Activated CD4-positive, alpha-beta T cell treated with anti-CD3 and anti-CD28 coated beads, Interleukin-2, amount 10 ng/mL, durations not matched to agents 7 days and 5 days (primary cell): ENCODE measurements at regions not wholly inside any gene's neighbourhood (a gene's known extent, or its start where the extent isn't known, plus 50 kb on each side); places are given as distances from the start of the nearest gene placed in this dataset.
"Not testable (repeated sequence)": the region's sequence is repeated elsewhere in the genome, so short reads cannot be mapped to it uniquely, and the experiment has no call there.

ENCODE experiments used
- CTCF ChIA-PET: fragments of 350-600 bp; sonication (Branson Sonifier 250); formaldehyde crosslinking; loops from one replicate; lab custom pipeline; 2021; ENCODE audit warnings: antibody characterized with exemption; lab: Charles Lee
- POLR2A ChIA-PET: fragments of 350-600 bp; sonication (Branson Sonifier 250); formaldehyde crosslinking; loops from one replicate; lab custom pipeline; 2021; ENCODE audit warnings: antibody characterized with exemption; lab: Charles Lee
- DNase-seq: peaks from one replicate; pipeline ENCODE4 v3.0.0-alpha.2; 2020
- H3K27ac Mint-ChIP-seq: one replicate; pipeline ENCODE4 v1.8.0; 2021; ENCODE audit warnings: mild to moderate bottlenecking, moderate library complexity, mixed read lengths
- H3K27me3 Mint-ChIP-seq: one replicate; pipeline ENCODE4 v1.8.0; 2021; ENCODE audit warnings: mixed read lengths
- H3K36me3 Mint-ChIP-seq: one replicate; pipeline ENCODE4 v1.8.0; 2021; ENCODE audit warnings: low read depth, mixed read lengths
- H3K4me1 Mint-ChIP-seq: one replicate; pipeline ENCODE4 v1.8.0; 2021; ENCODE audit warnings: mixed read lengths
- H3K4me3 Mint-ChIP-seq: one replicate; pipeline ENCODE4 v1.8.0; 2021; ENCODE audit warnings: mild to moderate bottlenecking, moderate library complexity, mixed read lengths
- H3K9me3 Mint-ChIP-seq: one replicate; pipeline ENCODE4 v1.8.0; 2021; ENCODE audit warnings: mixed read lengths

GRCh38 chrX:128383846-128384245, 331.6 kb upstream of the ACTRT1 start:
- POLR2A ChIA-PET, H3K4me3 Mint-ChIP-seq, H3K9me3 Mint-ChIP-seq, CTCF ChIA-PET, H3K27me3 Mint-ChIP-seq, DNase-seq, H3K4me1 Mint-ChIP-seq, H3K27ac Mint-ChIP-seq, H3K36me3 Mint-ChIP-seq: not testable (repeated sequence)

DNA sequence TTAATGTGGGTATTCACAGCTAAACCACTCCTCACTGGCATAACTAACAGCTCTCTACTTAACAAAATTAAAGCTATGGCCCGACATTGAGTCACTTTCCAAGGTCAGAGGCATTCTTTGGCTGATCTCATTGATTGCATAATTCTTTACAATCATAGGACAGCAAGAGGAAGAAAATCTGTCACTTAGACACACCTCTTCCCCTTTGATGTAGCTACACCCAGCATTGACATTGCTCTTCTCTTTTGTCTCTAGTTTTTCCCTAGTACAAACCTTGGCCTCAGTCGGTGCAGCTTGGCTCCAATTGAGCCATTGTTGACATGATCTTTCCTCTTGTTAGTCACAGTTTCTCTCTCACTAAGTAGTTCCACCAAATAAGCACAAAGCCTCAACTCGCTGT, 313.3 kb upstream of the ACTRT1 start:
- no peak for DNase-seq
- Mint-ChIP-seq H3K4me1 (no peaks in the 10 kb centered on the region), H3K4me3 (no peak overlapping the region), H3K36me3 (no peaks in the 10 kb centered on the region), H3K9me3 (no peaks in the 10 kb centered on the region), H3K27me3 (no peaks in the 10 kb centered on the region), H3K27ac (no peak overlapping the region)
- POLR2A ChIA-PET, result no interaction called here
- CTCF ChIA-PET, result no interaction called here

DNA sequence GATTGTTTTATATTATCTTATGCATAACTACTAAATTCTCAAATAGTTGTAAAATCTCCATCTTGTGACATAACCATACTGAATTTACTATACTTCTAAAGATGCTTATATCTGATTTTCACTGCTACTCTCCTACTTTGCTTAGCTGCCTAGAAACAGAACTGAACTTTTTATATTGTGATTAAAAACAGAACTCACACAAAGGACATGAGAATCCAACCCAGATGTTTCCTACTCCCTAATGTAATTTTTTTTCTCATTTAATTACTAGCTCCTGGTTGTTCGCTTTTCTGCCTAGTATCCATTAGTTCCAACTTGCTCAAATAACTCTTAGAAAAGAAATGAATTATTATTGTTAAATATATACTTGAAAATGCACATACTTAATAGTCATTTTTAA, 283.5 kb upstream of the ACTRT1 start:
- H3K4me3 Mint-ChIP-seq, result no peak overlapping the region
- H3K27ac Mint-ChIP-seq, result no peak overlapping the region
- no peaks in the 10 kb centered on the region for H3K27me3 Mint-ChIP-seq
- no peaks in the 10 kb centered on the region for H3K9me3 Mint-ChIP-seq
- no peak for DNase-seq
- no peaks in the 10 kb centered on the region for H3K36me3 Mint-ChIP-seq
- ChIA-PET POLR2A (no interaction called here), CTCF (no interaction called here)
- H3K4me1 Mint-ChIP-seq, result no peaks in the 10 kb centered on the region

DNA sequence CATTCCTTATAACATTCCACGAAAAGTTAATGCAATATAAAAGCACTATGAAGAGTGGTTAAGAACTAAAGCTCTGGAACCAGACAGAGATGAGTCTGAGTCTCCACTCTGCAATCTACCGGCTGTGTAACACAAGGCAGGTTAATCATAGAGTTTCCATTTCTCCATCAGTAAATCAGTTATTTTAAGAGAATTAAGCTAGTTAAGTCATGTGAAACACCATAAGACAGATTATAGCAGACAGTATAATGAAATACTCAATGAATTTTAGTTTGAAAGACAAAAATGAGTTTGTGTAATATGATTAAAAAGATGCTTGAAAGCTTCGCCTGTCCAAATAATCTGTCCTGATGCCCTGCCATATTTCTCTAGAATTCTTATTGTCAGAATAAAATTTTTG, 282.6 kb upstream of the ACTRT1 start:
- POLR2A ChIA-PET, result no interaction called here
- DNase-seq, result no peak
- Mint-ChIP-seq H3K27ac (no peak overlapping the region), H3K36me3 (no peaks in the 10 kb centered on the region), H3K9me3 (no peaks in the 10 kb centered on the region), H3K4me3 (no peak overlapping the region), H3K27me3 (no peaks in the 10 kb centered on the region), H3K4me1 (no peaks in the 10 kb centered on the region)
- CTCF ChIA-PET, result no interaction called here

GRCh38 chrX:128310912-128311311, 258.7 kb upstream of the ACTRT1 start:
- Mint-ChIP-seq H3K27me3 (no peaks in the 10 kb centered on the region), H3K4me1 (no peaks in the 10 kb centered on the region), H3K9me3 (no peaks in the 10 kb centered on the region), H3K4me3 (no peak overlapping the region), H3K27ac (no peak overlapping the region), H3K36me3 (no peaks in the 10 kb centered on the region)
- no peak for DNase-seq
- ChIA-PET CTCF (no interaction called here), POLR2A (no interaction called here)

- Mint-ChIP-seq H3K27me3 (no peaks in the 10 kb centered on the region), H3K27ac (no peak overlapping the region), H3K9me3 (no peaks in the 10 kb centered on the region), H3K4me1 (no peaks in the 10 kb centered on the region), H3K36me3 (no peaks in the 10 kb centered on the region), H3K4me3 (no peak overlapping the region)
- CTCF ChIA-PET, result no interaction called here
- DNase-seq, result no peak
- POLR2A ChIA-PET, result no interaction called here
Observed at GRCh38 chrX:128309311-128309710, 257.1 kb upstream of the ACTRT1 start.

- CTCF ChIA-PET, result no interaction called here
- Mint-ChIP-seq H3K27ac (no peak overlapping the region), H3K4me3 (no peak overlapping the region), H3K27me3 (no peaks in the 10 kb centered on the region), H3K36me3 (no peaks in the 10 kb centered on the region), H3K4me1 (no peaks in the 10 kb centered on the region), H3K9me3 (no peaks in the 10 kb centered on the region)
- POLR2A ChIA-PET, result no interaction called here
- DNase-seq, result no peak
Observed at GRCh38 chrX:128294198-128294597, 242.0 kb upstream of the ACTRT1 start.

DNA sequence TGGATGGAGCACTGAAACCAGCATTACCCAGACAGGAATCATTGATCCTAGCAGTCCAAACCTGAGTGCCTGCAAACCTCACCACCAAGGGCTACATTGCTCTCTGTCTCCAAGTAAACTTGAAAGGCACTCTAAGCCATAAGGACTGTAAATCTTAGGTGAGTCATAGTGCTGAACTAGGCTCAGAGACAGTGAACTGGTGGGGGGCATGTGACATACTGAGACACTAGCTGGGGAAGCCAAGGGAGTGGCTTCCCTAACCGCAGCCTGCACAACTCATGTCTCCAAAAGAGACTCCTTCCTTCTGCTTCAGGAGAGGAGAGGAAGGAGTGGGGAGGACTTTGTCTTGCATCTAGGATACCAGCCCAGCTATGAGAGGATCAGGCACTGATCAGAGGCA, 235.5 kb upstream of the ACTRT1 start:
- DNase-seq, result no peak
- no peak overlapping the region for H3K4me3 Mint-ChIP-seq
- no peaks in the 10 kb centered on the region for H3K36me3 Mint-ChIP-seq
- ChIA-PET CTCF (no interaction called here), POLR2A (no interaction called here)
- no peaks in the 10 kb centered on the region for H3K27me3 Mint-ChIP-seq
- no peak overlapping the region for H3K27ac Mint-ChIP-seq
- H3K4me1 Mint-ChIP-seq, result no peaks in the 10 kb centered on the region
- H3K9me3 Mint-ChIP-seq, result no peaks in the 10 kb centered on the region

DNA sequence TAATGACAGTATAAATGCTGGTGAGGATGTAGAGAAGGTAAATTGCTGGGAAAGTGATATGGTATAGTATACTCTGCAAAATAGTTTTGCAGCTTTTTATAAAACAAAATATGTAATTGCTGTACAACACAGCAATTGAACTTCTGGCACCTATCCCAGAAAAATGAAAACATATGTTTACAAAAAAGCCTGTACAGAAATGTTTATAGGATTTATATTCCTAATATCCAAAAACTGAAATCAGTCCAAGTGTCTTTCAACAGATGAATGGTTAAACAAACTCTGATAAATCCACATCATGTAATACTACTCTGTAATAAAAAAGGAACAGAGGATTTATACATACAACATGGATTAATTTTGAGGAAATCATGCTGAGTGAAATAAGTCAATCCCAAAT, 198.4 kb upstream of the ACTRT1 start:
- Mint-ChIP-seq H3K4me1 (no peaks in the 10 kb centered on the region), H3K27me3 (no peaks in the 10 kb centered on the region), H3K36me3 (no peaks in the 10 kb centered on the region), H3K9me3 (no peaks in the 10 kb centered on the region), H3K4me3 (no peak overlapping the region), H3K27ac (no peak overlapping the region)
- ChIA-PET CTCF (no interaction called here), POLR2A (no interaction called here)
- no peak for DNase-seq

DNA sequence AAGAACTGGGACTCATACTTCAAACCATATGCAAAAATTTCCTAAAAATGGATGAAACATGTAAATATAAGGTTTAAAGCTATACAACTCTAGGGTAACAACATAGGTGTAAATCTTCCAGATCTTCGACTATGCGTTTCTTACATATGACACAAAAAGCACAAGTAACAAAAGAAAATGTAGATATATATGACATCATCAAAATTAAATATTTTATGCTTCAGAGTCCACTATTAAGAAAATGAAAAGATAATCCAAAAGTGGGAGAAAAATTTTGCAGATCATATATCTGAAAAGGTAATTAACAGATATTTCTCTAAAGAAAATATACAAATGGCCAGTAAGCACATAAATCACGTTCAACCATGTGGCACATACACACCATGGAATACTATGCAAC, 164.2 kb upstream of the ACTRT1 start:
- H3K27ac Mint-ChIP-seq, result no peak overlapping the region
- H3K4me1 Mint-ChIP-seq, result no peaks in the 10 kb centered on the region
- POLR2A ChIA-PET, result no interaction called here
- no peak overlapping the region for H3K4me3 Mint-ChIP-seq
- CTCF ChIA-PET, result no interaction called here
- DNase-seq, result no peak
- peaks cover 2% of the 10 kb centered on the region for H3K9me3 Mint-ChIP-seq
- no peaks in the 10 kb centered on the region for H3K27me3 Mint-ChIP-seq
- H3K36me3 Mint-ChIP-seq, result no peaks in the 10 kb centered on the region

DNA sequence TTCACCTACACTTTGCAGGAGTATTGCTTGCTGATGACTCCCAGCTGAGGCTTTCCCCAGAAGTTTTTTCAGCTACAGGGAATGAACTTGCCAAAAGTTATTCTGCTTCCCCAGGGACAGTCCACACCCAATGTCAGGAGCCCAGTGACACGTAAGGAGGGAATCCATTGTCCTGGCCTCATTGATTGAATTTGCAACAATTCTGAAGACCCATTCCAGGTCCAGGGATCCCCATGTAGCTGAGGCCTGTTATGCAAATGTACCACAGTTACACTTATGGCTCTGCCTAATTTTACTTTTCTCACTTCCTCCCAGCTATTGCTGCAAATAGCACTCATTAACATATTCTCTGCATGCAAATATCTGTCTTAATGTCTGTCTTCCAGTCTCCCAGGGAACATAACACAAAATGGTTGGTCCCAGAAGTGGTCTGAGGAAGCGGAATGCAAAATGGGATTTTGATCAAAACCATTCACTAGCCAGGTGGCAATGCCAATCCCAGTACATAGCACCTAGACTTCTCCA, 113.7 kb upstream of the ACTRT1 start:
- Mint-ChIP-seq H3K4me1 (no peaks in the 10 kb centered on the region), H3K27ac (no peak overlapping the region), H3K9me3 (no peaks in the 10 kb centered on the region), H3K36me3 (no peaks in the 10 kb centered on the region), H3K27me3 (no peaks in the 10 kb centered on the region), H3K4me3 (no peak overlapping the region)
- POLR2A ChIA-PET, result no interaction called here
- CTCF ChIA-PET, result no interaction called here
- no peak for DNase-seq

DNA sequence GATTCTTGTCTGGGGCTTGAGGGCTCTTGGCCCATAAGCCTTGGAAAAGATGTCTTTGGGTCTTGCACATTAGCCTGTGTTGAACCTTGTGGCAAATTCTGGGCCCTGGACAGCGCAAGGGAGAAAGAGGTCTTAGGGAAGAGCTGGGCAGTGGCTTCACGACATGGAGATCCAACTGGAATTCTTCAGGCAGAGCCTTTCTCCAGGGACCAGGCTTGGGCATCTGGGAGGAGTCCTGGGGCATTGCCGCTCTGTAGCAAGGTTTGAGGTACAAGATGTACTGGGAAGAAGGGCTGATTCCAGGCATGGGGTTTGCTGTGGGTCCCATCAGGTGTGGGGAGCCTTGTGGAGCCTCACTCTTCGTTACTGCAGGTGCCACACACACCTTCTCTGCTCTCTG, 104.0 kb upstream of the ACTRT1 start:
- ChIA-PET POLR2A (no interaction called here), CTCF (no interaction called here)
- H3K27me3 Mint-ChIP-seq, result no peaks in the 10 kb centered on the region
- no peak overlapping the region for H3K4me3 Mint-ChIP-seq
- no peaks in the 10 kb centered on the region for H3K36me3 Mint-ChIP-seq
- peaks cover 2% of the 10 kb centered on the region for H3K9me3 Mint-ChIP-seq
- DNase-seq, result no peak
- no peaks in the 10 kb centered on the region for H3K4me1 Mint-ChIP-seq
- no peak overlapping the region for H3K27ac Mint-ChIP-seq

DNA sequence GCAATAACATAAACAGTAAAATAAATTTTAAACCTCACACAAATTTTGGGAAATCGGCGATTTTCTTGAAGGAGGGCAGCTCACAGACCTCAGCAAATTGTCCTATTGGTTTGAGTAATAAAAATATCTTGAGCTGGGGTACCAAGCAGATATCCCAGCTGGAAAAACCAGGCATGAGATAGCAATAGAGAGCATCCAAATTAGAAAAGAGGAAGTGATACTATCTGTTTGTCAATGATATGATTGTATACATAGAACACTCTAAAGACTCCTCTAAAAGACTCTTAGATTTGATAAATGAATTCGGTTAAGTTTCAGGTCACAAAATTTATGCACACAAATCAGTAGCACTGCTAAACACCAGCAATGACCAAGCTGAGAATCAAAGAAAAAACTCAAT, 90.5 kb upstream of the ACTRT1 start:
- Mint-ChIP-seq H3K27me3 (no peaks in the 10 kb centered on the region), H3K27ac (no peak overlapping the region), H3K36me3 (no peaks in the 10 kb centered on the region), H3K4me3 (no peak overlapping the region), H3K9me3 (no peaks in the 10 kb centered on the region), H3K4me1 (no peaks in the 10 kb centered on the region)
- DNase-seq, result no peak
- ChIA-PET POLR2A (no interaction called here), CTCF (no interaction called here)

GRCh38 chrX:128106630-128107029, 54.4 kb upstream of the ACTRT1 start:
- Mint-ChIP-seq H3K9me3 (no peaks in the 10 kb centered on the region), H3K27ac (no peak overlapping the region), H3K36me3 (no peaks in the 10 kb centered on the region), H3K27me3 (no peaks in the 10 kb centered on the region), H3K4me1 (no peaks in the 10 kb centered on the region), H3K4me3 (no peak overlapping the region)
- DNase-seq, result no peak
- POLR2A ChIA-PET, result no interaction called here
- CTCF ChIA-PET, result interaction anchor here (0.6 kb wide), 1 partner anchor 697 kb away, joined by 4 read pairs; no protein-coding TSS in a partner anchor
